ENCODE measurements at regions not wholly inside any gene's neighbourhood (a gene's known extent, or its start where the extent isn't known, plus 50 kb on each side); places are given as distances from the start of the nearest gene placed in this dataset.

GRCh38 chr16:62913333-62913732 lies 877.1 kb upstream of the CDH8 start:
- DNase-seq: no peak

GRCh38 chr16:62909597-62909996 lies 873.4 kb upstream of the CDH8 start:
- DNase-seq: no peak

GRCh38 chr16:62907562-62907961 lies 871.3 kb upstream of the CDH8 start:
- DNase-seq: no peak

- DNase-seq: no peak
These were observed 867.8 kb upstream of the CDH8 start for GRCh38 chr16:62903961-62904502.

- no peak for DNase-seq
These were observed 863.5 kb upstream of the CDH8 start for GRCh38 chr16:62899737-62900136.

GRCh38 chr16:62889097-62889496 lies 852.9 kb upstream of the CDH8 start:
- no peak for DNase-seq

GRCh38 chr16:62883509-62883908 lies 847.3 kb upstream of the CDH8 start:
- no peak for DNase-seq

GRCh38 chr16:62882552-62883221 lies 846.4 kb upstream of the CDH8 start:
- DNase-seq: no peak

GRCh38 chr16:62876133-62876532 lies 839.9 kb upstream of the CDH8 start:
- no peak for DNase-seq

GRCh38 chr16:62872339-62872738 lies 836.1 kb upstream of the CDH8 start:
- no peak for DNase-seq

- DNase-seq: no peak
These were observed 834.3 kb upstream of the CDH8 start for GRCh38 chr16:62870554-62870953.

GRCh38 chr16:62869837-62870236 lies 833.6 kb upstream of the CDH8 start:
- DNase-seq: no peak

- no peak for DNase-seq
These were observed 826.9 kb upstream of the CDH8 start for GRCh38 chr16:62863139-62863538.

- DNase-seq: no peak
These were observed 817.6 kb upstream of the CDH8 start for GRCh38 chr16:62853887-62854286.

- no peak for DNase-seq
These were observed 810.3 kb upstream of the CDH8 start for GRCh38 chr16:62846399-62847057.

GRCh38 chr16:62832214-62832613 lies 796.0 kb upstream of the CDH8 start:
- no peak for DNase-seq

GRCh38 chr16:62831235-62831850 lies 795.1 kb upstream of the CDH8 start:
- no peak for DNase-seq

- no peak for DNase-seq
These were observed 793.4 kb upstream of the CDH8 start for GRCh38 chr16:62829607-62830006.

GRCh38 chr16:62829084-62829483 lies 792.8 kb upstream of the CDH8 start:
- DNase-seq: no peak

GRCh38 chr16:62821824-62822223 lies 785.6 kb upstream of the CDH8 start:
- no peak for DNase-seq

GRCh38 chr16:62816971-62817519 lies 780.8 kb upstream of the CDH8 start:
- no peak for DNase-seq

- no peak for DNase-seq
These were observed 778.7 kb upstream of the CDH8 start for GRCh38 chr16:62814891-62815290.

- no peak for DNase-seq
These were observed 769.1 kb upstream of the CDH8 start for GRCh38 chr16:62805221-62805857.

All from RPMI8226 (cell line).